Smooth muscle cell (in vitro differentiated cells): ENCODE measurements at regions not wholly inside any gene's neighbourhood (a gene's known extent, or its start where the extent isn't known, plus 50 kb on each side); places are given as distances from the start of the nearest gene placed in this dataset.
A peak's percentile ranks its signal among the peaks of the same experiment; 100 is the strongest.
"Not testable (repeated sequence)": the region's sequence is repeated elsewhere in the genome, so short reads cannot be mapped to it uniquely, and the experiment has no call there.

Experiments used
- DNase-seq: peaks from one replicate; lab custom pipeline; 2025; ENCODE audit not compliant: unreplicated experiment; lab: John Stamatoyannopoulos, UW
- H2AFZ ChIP-seq: fragments of 200-600 bp; sonication (generic); 2 replicates; pipeline ENCODE4 v1.6.0; 2016; ENCODE audit warnings: antibody characterized with exemption, low read depth, mild to moderate bottlenecking
- H3F3A ChIP-seq: fragments of 200-600 bp; sonication (generic); 2 replicates; pipeline ENCODE4 v1.6.0; 2017; ENCODE audit warnings: antibody characterized with exemption, low read depth
- H3K27ac ChIP-seq: fragments of 200-600 bp; sonication (generic); 2 replicates; pipeline ENCODE4 v1.5.1; 2016; ENCODE audit warnings: low read depth, mild to moderate bottlenecking
- H3K27me3 ChIP-seq: fragments of 200-600 bp; sonication (generic); 2 replicates; pipeline ENCODE4 v1.6.1; 2016; ENCODE audit warnings: low read depth, mild to moderate bottlenecking
- H3K36me3 ChIP-seq: fragments of 200-600 bp; sonication (generic); 2 replicates; pipeline ENCODE4 v1.5.1; 2016; ENCODE audit warnings: low read depth
- H3K4me1 ChIP-seq: fragments of 200-600 bp; sonication (generic); 2 replicates; pipeline ENCODE4 v1.5.1; 2016; ENCODE audit warnings: low read depth
- H3K4me2 ChIP-seq: fragments of 200-600 bp; sonication (generic); 2 replicates; pipeline ENCODE4 v1.6.0; 2016; ENCODE audit warnings: mild to moderate bottlenecking
- H3K4me3 ChIP-seq: fragments of 200-600 bp; sonication (generic); 2 replicates; pipeline ENCODE4 v1.5.1; 2016; ENCODE audit warnings: mild to moderate bottlenecking
- H3K79me2 ChIP-seq: fragments of 200-600 bp; sonication (generic); 2 replicates; pipeline ENCODE4 v1.6.0; 2016; ENCODE audit warnings: low read depth, mild to moderate bottlenecking
- H3K9ac ChIP-seq: fragments of 200-600 bp; sonication (generic); 2 replicates; pipeline ENCODE4 v1.6.0; 2016; ENCODE audit warnings: low read depth
- H3K9me3 ChIP-seq: fragments of 200-600 bp; sonication (generic); replicated peaks from 2 replicates; pipeline ENCODE4 v1.5.1; 2016; ENCODE audit warnings: low read depth
- H4K20me1 ChIP-seq: fragments of 200-600 bp; sonication (generic); 2 replicates; pipeline ENCODE4 v1.6.0; 2016; ENCODE audit warnings: low read depth
- CTCF ChIP-seq: fragments of 200-600 bp; sonication (generic); IDR thresholded peaks from 2 replicates; pipeline ENCODE4 v1.5.1; 2017; ENCODE audit warnings: borderline replicate concordance, mild to moderate bottlenecking, antibody characterized with exemption; ENCODE audit not compliant: insufficient read depth, poor library complexity, severe bottlenecking
- WGBS: methylation state at CpG from one replicate; pipeline ENCODE4 v1.1.7; 2016; ENCODE audit warnings: low lambda C conversion rate; 5-methylcytosine and 5-hydroxymethylcytosine counted together

GRCh38 chr10:45227042-45227441 is 88.4 kb downstream of the OR13A1 start:
- H3K9ac ChIP-seq, result no peak overlapping the region
- peaks cover 17% of the 10 kb centered on the region for H3K27me3 ChIP-seq
- H3K4me1 ChIP-seq, result no peaks in the 10 kb centered on the region
- no peaks in the 10 kb centered on the region for H3K9me3 ChIP-seq
- no peaks in the 10 kb centered on the region for H3K79me2 ChIP-seq
- H3K27ac ChIP-seq, result no peak overlapping the region
- H3K4me3 ChIP-seq, result no peak overlapping the region
- no peaks in the 10 kb centered on the region for H4K20me1 ChIP-seq
- H3F3A ChIP-seq, result no peaks in the 10 kb centered on the region
- no peaks in the 10 kb centered on the region for H3K36me3 ChIP-seq
- no peak for DNase-seq
- WGBS, result 80% methylated on average over 2 of the region's 2 CpGs
- no peak overlapping the region for H3K4me2 ChIP-seq
- H2AFZ ChIP-seq, result no peak overlapping the region
- TF ChIP-seq CTCF, result no peak

GRCh38 chr10:45227456-45227855 is 88.0 kb downstream of the OR13A1 start:
- Histone ChIP-seq H3K79me2 (no peaks in the 10 kb centered on the region), H3F3A (no peaks in the 10 kb centered on the region), H3K27ac (no peak overlapping the region), H3K4me2 (no peak overlapping the region), H3K4me1 (no peaks in the 10 kb centered on the region), H3K27me3 (peaks cover 17% of the 10 kb centered on the region), H3K4me3 (no peak overlapping the region), H3K36me3 (no peaks in the 10 kb centered on the region), H2AFZ (no peak overlapping the region), H3K9ac (no peak overlapping the region), H4K20me1 (no peaks in the 10 kb centered on the region), H3K9me3 (no peaks in the 10 kb centered on the region)
- 75% methylated on average over 1 of the region's 1 CpG for WGBS
- no peak for TF ChIP-seq CTCF
- no peak for DNase-seq

GRCh38 chr10:45229823-45230222 is 85.6 kb downstream of the OR13A1 start:
- no peak for TF ChIP-seq CTCF
- no peak overlapping the region for H2AFZ ChIP-seq
- no peaks in the 10 kb centered on the region for H3K4me1 ChIP-seq
- WGBS, result 89% methylated on average over 1 of the region's 1 CpG
- H3K4me3 ChIP-seq, result no peak overlapping the region
- no peak overlapping the region for H3K27ac ChIP-seq
- H3F3A ChIP-seq, result no peaks in the 10 kb centered on the region
- H3K27me3 ChIP-seq, result peaks cover 17% of the 10 kb centered on the region
- no peaks in the 10 kb centered on the region for H3K36me3 ChIP-seq
- DNase-seq, result no peak
- no peaks in the 10 kb centered on the region for H3K79me2 ChIP-seq
- no peaks in the 10 kb centered on the region for H3K9me3 ChIP-seq
- no peak overlapping the region for H3K4me2 ChIP-seq
- H4K20me1 ChIP-seq, result no peaks in the 10 kb centered on the region
- H3K9ac ChIP-seq, result no peak overlapping the region

- H3K9ac ChIP-seq, H2AFZ ChIP-seq, H3K9me3 ChIP-seq, H4K20me1 ChIP-seq, H3F3A ChIP-seq, H3K4me1 ChIP-seq, H3K4me2 ChIP-seq, H3K27ac ChIP-seq, H3K27me3 ChIP-seq, H3K79me2 ChIP-seq, H3K4me3 ChIP-seq, H3K36me3 ChIP-seq: not testable (repeated sequence)
- peak; percentile 74 for TF ChIP-seq CTCF
- WGBS, result 39% methylated on average over 13 of the region's 13 CpGs
- peak; percentile 4 for DNase-seq
Measured at GRCh38 chr10:45235260-45235769, 80.1 kb downstream of the OR13A1 start.
